Esophagus muscularis mucosa (tissue), 3 donors: ENCODE measurements at regions not wholly inside any gene's neighbourhood (a gene's known extent, or its start where the extent isn't known, plus 50 kb on each side); places are given as distances from the start of the nearest gene placed in this dataset.

Source experiments
- CTCF ChIP-seq, 3 experiments: fragments of 200-600 bp in 2 of 3; fragments of 450-650 bp in 1 of 3; sonication (generic) in 2 of 3; IDR thresholded peaks; one replicate each; pipeline ENCODE4 v1.5.1; 2017 to 2019; ENCODE audit warnings: antibody characterized with exemption in 3 of 3, mild to moderate bottlenecking in 2 of 3, moderate library complexity in 1 of 3
- POLR2A ChIP-seq: fragments of 450-650 bp; IDR thresholded peaks from one replicate; pipeline ENCODE4 v1.6.1; 2017; ENCODE audit warnings: antibody characterized with exemption, moderate library complexity, mild to moderate bottlenecking, low read depth
- POLR2AphosphoS5 ChIP-seq, 2 donors: sonication (generic); formaldehyde crosslinking; IDR thresholded peaks; one replicate each; pipeline ENCODE4 v1.6.1; 2017; ENCODE audit warnings: antibody characterized with exemption in 2 of 2

GRCh38 chr2:136351684-136352083, 233.7 kb upstream of the CXCR4 start:
- TF ChIP-seq CTCF (IDR thresholded peaks at IDR 0.05) (no peak), POLR2A (no peak), POLR2AphosphoS5 (IDR thresholded peaks at IDR 0.05) (no peak)
